ENCODE measurements at regions not wholly inside any gene's neighbourhood (a gene's known extent, or its start where the extent isn't known, plus 50 kb on each side); places are given as distances from the start of the nearest gene placed in this dataset.
"Not testable (repeated sequence)": the region's sequence is repeated elsewhere in the genome, so short reads cannot be mapped to it uniquely, and the experiment has no call there.

GRCh38 chr4:118557298-118557851 lies 127.8 kb upstream of the METTL14 start:
- Mint-ChIP-seq H3K27ac (no peak overlapping the region), H3K27me3 (peaks cover 2% of the 10 kb centered on the region), H3K4me3 (no peak overlapping the region), H3K36me3 (no peaks in the 10 kb centered on the region), H3K9me3 (no peaks in the 10 kb centered on the region), H3K4me1 (peaks cover 3% of the 10 kb centered on the region)
- DNase-seq = no peak

GRCh38 chr4:118558188-118558587 lies 127.0 kb upstream of the METTL14 start:
- H3K4me1 Mint-ChIP-seq, H3K4me3 Mint-ChIP-seq, H3K27ac Mint-ChIP-seq: not testable (repeated sequence)

GRCh38 chr4:118561559-118561958 lies 123.6 kb upstream of the METTL14 start:
- H3K27ac Mint-ChIP-seq, H3K27me3 Mint-ChIP-seq, H3K9me3 Mint-ChIP-seq: not testable (repeated sequence)

More at GRCh38 chr4:118558188-118558587, 127.0 kb upstream of the METTL14 start:
- not testable (repeated sequence) for H3K27me3 Mint-ChIP-seq, H3K9me3 Mint-ChIP-seq, DNase-seq, H3K36me3 Mint-ChIP-seq

GRCh38 chr4:118566003-118566513 lies 119.1 kb upstream of the METTL14 start:
- H3K36me3 Mint-ChIP-seq, H3K4me3 Mint-ChIP-seq, DNase-seq, H3K9me3 Mint-ChIP-seq, H3K4me1 Mint-ChIP-seq, H3K27me3 Mint-ChIP-seq, H3K27ac Mint-ChIP-seq: not testable (repeated sequence)

More at GRCh38 chr4:118561559-118561958, 123.6 kb upstream of the METTL14 start:
- not testable (repeated sequence) for DNase-seq, H3K4me3 Mint-ChIP-seq, H3K36me3 Mint-ChIP-seq, H3K4me1 Mint-ChIP-seq

GRCh38 chr4:118572991-118573390 lies 112.2 kb upstream of the METTL14 start:
- not testable (repeated sequence) for DNase-seq, H3K27ac Mint-ChIP-seq, H3K4me1 Mint-ChIP-seq, H3K4me3 Mint-ChIP-seq, H3K9me3 Mint-ChIP-seq, H3K36me3 Mint-ChIP-seq
- H3K27me3 Mint-ChIP-seq = peaks cover 13% of the 10 kb centered on the region

- H3K9me3 Mint-ChIP-seq, DNase-seq, H3K4me1 Mint-ChIP-seq, H3K36me3 Mint-ChIP-seq, H3K27ac Mint-ChIP-seq, H3K4me3 Mint-ChIP-seq: not testable (repeated sequence)
- H3K27me3 Mint-ChIP-seq = peaks cover 13% of the 10 kb centered on the region
Observed at GRCh38 chr4:118574251-118574913, 110.8 kb upstream of the METTL14 start.

GRCh38 chr4:118575057-118575456 lies 110.1 kb upstream of the METTL14 start:
- not testable (repeated sequence) for H3K27ac Mint-ChIP-seq, H3K4me3 Mint-ChIP-seq, H3K9me3 Mint-ChIP-seq, DNase-seq, H3K4me1 Mint-ChIP-seq, H3K36me3 Mint-ChIP-seq
- peaks cover 10% of the 10 kb centered on the region for H3K27me3 Mint-ChIP-seq

- H3K4me1 Mint-ChIP-seq, H3K27ac Mint-ChIP-seq, DNase-seq, H3K36me3 Mint-ChIP-seq, H3K9me3 Mint-ChIP-seq, H3K4me3 Mint-ChIP-seq: not testable (repeated sequence)
- H3K27me3 Mint-ChIP-seq = peaks cover 11% of the 10 kb centered on the region
Observed at GRCh38 chr4:118575726-118576125, 109.5 kb upstream of the METTL14 start.

GRCh38 chr4:118576709-118577219 lies 108.4 kb upstream of the METTL14 start:
- H3K27me3 Mint-ChIP-seq = peaks cover 15% of the 10 kb centered on the region
- not testable (repeated sequence) for H3K27ac Mint-ChIP-seq, DNase-seq, H3K4me1 Mint-ChIP-seq, H3K4me3 Mint-ChIP-seq, H3K36me3 Mint-ChIP-seq, H3K9me3 Mint-ChIP-seq

GRCh38 chr4:118585015-118585414 lies 100.2 kb upstream of the METTL14 start:
- Mint-ChIP-seq H3K4me3 (no peak overlapping the region), H3K36me3 (no peaks in the 10 kb centered on the region), H3K27me3 (peaks cover 31% of the 10 kb centered on the region), H3K27ac (no peak overlapping the region), H3K9me3 (no peaks in the 10 kb centered on the region), H3K4me1 (no peaks in the 10 kb centered on the region)
- DNase-seq = no peak

GRCh38 chr4:118586357-118586790 lies 98.8 kb upstream of the METTL14 start:
- no peak for DNase-seq
- Mint-ChIP-seq H3K27ac (no peak overlapping the region), H3K4me1 (peaks cover 4% of the 10 kb centered on the region), H3K4me3 (no peak overlapping the region), H3K27me3 (peaks cover 22% of the 10 kb centered on the region), H3K9me3 (no peaks in the 10 kb centered on the region), H3K36me3 (no peaks in the 10 kb centered on the region)

GRCh38 chr4:118587116-118587831 lies 97.9 kb upstream of the METTL14 start:
- Mint-ChIP-seq H3K4me3 (no peak overlapping the region), H3K9me3 (no peaks in the 10 kb centered on the region), H3K27me3 (peaks cover 20% of the 10 kb centered on the region), H3K4me1 (peaks cover 6% of the 10 kb centered on the region), H3K27ac (no peak overlapping the region), H3K36me3 (no peaks in the 10 kb centered on the region)
- no peak for DNase-seq

GRCh38 chr4:118587946-118588345 lies 97.2 kb upstream of the METTL14 start:
- H3K9me3 Mint-ChIP-seq = no peaks in the 10 kb centered on the region
- peaks cover 6% of the 10 kb centered on the region for H3K4me1 Mint-ChIP-seq
- H3K36me3 Mint-ChIP-seq = no peaks in the 10 kb centered on the region
- no peak for DNase-seq
- H3K27ac Mint-ChIP-seq = no peak overlapping the region
- H3K27me3 Mint-ChIP-seq = peaks cover 14% of the 10 kb centered on the region
- no peak overlapping the region for H3K4me3 Mint-ChIP-seq

- no peaks in the 10 kb centered on the region for H3K36me3 Mint-ChIP-seq
- H3K4me1 Mint-ChIP-seq = peaks cover 6% of the 10 kb centered on the region
- H3K27me3 Mint-ChIP-seq = peaks cover 7% of the 10 kb centered on the region
- H3K9me3 Mint-ChIP-seq = no peaks in the 10 kb centered on the region
- H3K4me3 Mint-ChIP-seq = no peak overlapping the region
- DNase-seq = no peak
- no peak overlapping the region for H3K27ac Mint-ChIP-seq
Observed at GRCh38 chr4:118589471-118590055, 95.6 kb upstream of the METTL14 start.

Measured in activated naive CD8-positive, alpha-beta T cell treated with anti-CD3 and anti-CD28 coated beads for 36 hours (primary cell).